Fibroblast of peridontal ligament (primary cell): ENCODE measurements at regions not wholly inside any gene's neighbourhood (a gene's known extent, or its start where the extent isn't known, plus 50 kb on each side); places are given as distances from the start of the nearest gene placed in this dataset.

Experiments used
- DNase-seq: peaks from one replicate; pipeline ENCODE4 v3.0.0-alpha.2; 2010; ENCODE audit errors: extremely low read depth

GRCh38 chr17:34874478-34874877 lies 86.8 kb downstream of the CCT6B start:
- no peak for DNase-seq

- DNase-seq, result no peak
Measured at GRCh38 chr17:34872640-34873039, 88.6 kb downstream of the CCT6B start.

- DNase-seq, result no peak
Measured at GRCh38 chr17:34869641-34870040, 91.6 kb downstream of the CCT6B start.

GRCh38 chr17:34865716-34866115 lies 95.5 kb downstream of the CCT6B start:
- DNase-seq, result no peak

GRCh38 chr17:34862384-34862783 lies 98.9 kb downstream of the CCT6B start:
- no peak for DNase-seq

GRCh38 chr17:34861864-34862263 lies 99.4 kb downstream of the CCT6B start:
- DNase-seq, result no peak

GRCh38 chr17:34859652-34860051 lies 101.6 kb downstream of the CCT6B start:
- no peak for DNase-seq

- DNase-seq, result no peak
Measured at GRCh38 chr17:34858591-34859565, 102.4 kb downstream of the CCT6B start.

- no peak for DNase-seq
Measured at GRCh38 chr17:34853924-34854323, 107.3 kb downstream of the CCT6B start.

- no peak for DNase-seq
Measured at GRCh38 chr17:34852614-34853013, 108.6 kb downstream of the CCT6B start.

GRCh38 chr17:34851961-34852540 lies 109.2 kb downstream of the CCT6B start:
- no peak for DNase-seq

GRCh38 chr17:34850964-34851363 lies 110.3 kb downstream of the CCT6B start:
- no peak for DNase-seq

- peak; percentile 1 for DNase-seq
Measured at GRCh38 chr17:34850023-34850422, 111.2 kb downstream of the CCT6B start.

GRCh38 chr17:34847938-34848337 lies 113.3 kb downstream of the CCT6B start:
- DNase-seq, result no peak

- no peak for DNase-seq
Measured at GRCh38 chr17:34845296-34845695, 116.0 kb downstream of the CCT6B start.

- DNase-seq, result no peak
Measured at GRCh38 chr17:34843682-34844081, 117.6 kb downstream of the CCT6B start.

- no peak for DNase-seq
Measured at GRCh38 chr17:34842235-34842634, 119.0 kb downstream of the CCT6B start.

GRCh38 chr17:34841467-34841866 lies 119.8 kb downstream of the CCT6B start:
- no peak for DNase-seq

- DNase-seq, result no peak
Measured at GRCh38 chr17:34840750-34841149, 120.5 kb downstream of the CCT6B start.

GRCh38 chr17:34837876-34838478 lies 123.3 kb downstream of the CCT6B start:
- no peak for DNase-seq

GRCh38 chr17:34832376-34832775 lies 128.9 kb downstream of the CCT6B start:
- DNase-seq, result no peak

GRCh38 chr17:34827008-34827407 lies 134.3 kb downstream of the CCT6B start:
- DNase-seq, result no peak

- DNase-seq, result no peak
Measured at GRCh38 chr17:34826332-34826731, 134.9 kb downstream of the CCT6B start.
